Peyer's patch (tissue), 4 donors: ENCODE measurements at regions not wholly inside any gene's neighbourhood (a gene's known extent, or its start where the extent isn't known, plus 50 kb on each side); places are given as distances from the start of the nearest gene placed in this dataset.

Experiments
- DNase-seq, 3 donors: peaks; one replicate each; pipeline ENCODE4 v3.0.0-alpha.2; 2017 to 2019
- H3K27ac ChIP-seq, 4 donors: fragments of 200-600 bp; sonication (generic); one replicate each; pipeline ENCODE4 v1.5.1; 2016 to 2019
- H3K27me3 ChIP-seq, 2 donors: fragments of 200-600 bp; sonication (generic); one replicate each; pipeline ENCODE4 v1.5.1; 2019
- H3K36me3 ChIP-seq, 3 donors: fragments of 200-600 bp; sonication (generic); one replicate each; pipeline ENCODE4 v1.5.1; 2016 to 2019
- H3K4me1 ChIP-seq, 4 donors: fragments of 200-600 bp; sonication (generic); one replicate each; pipeline ENCODE4 v1.5.1; 2016 to 2019
- H3K4me3 ChIP-seq, 4 donors: fragments of 200-600 bp; sonication (generic); 1 replicate in 3 of 4; 2 replicates in 1 of 4; pipeline ENCODE4 v1.5.1; 2016 to 2019; ENCODE audit warnings: mild to moderate bottlenecking in 1 of 4
- H3K9me3 ChIP-seq, 4 donors: fragments of 200-600 bp; sonication (generic); one replicate each; pipeline ENCODE4 v1.5.1; 2016 to 2019; ENCODE audit warnings: mild to moderate bottlenecking in 1 of 4
- CTCF ChIP-seq, 6 experiments: fragments of 450-650 bp in 4 of 6; fragments of 200-600 bp in 2 of 6; sonication (generic) in 1 of 6; IDR thresholded peaks; one replicate each; pipeline ENCODE4 v1.5.1; 2017 to 2019; ENCODE audit warnings: antibody characterized with exemption in 6 of 6, mild to moderate bottlenecking in 3 of 6, moderate library complexity in 1 of 6
- POLR2A ChIP-seq, 2 donors: fragments of 450-650 bp; IDR thresholded peaks; one replicate each; pipeline ENCODE4 v1.5.1; 2017; ENCODE audit warnings: antibody characterized with exemption in 2 of 2, mild to moderate bottlenecking in 2 of 2, moderate library complexity in 2 of 2

GRCh38 chr1:18564676-18565075, 66.0 kb upstream of the PAX7 start:
- Histone ChIP-seq H3K27ac (no peak overlapping the region), H3K4me1 (no peaks in the 10 kb centered on the region), H3K9me3 (no peaks in the 10 kb centered on the region), H3K4me3 (no peak overlapping the region), H3K36me3 (no peaks in the 10 kb centered on the region), H3K27me3 (no peaks in the 10 kb centered on the region)
- TF ChIP-seq CTCF (IDR thresholded peaks at IDR 0.05) (no peak), POLR2A (IDR thresholded peaks at IDR 0.05) (no peak)
- no peak for DNase-seq

GRCh38 chr1:18565321-18565720, 65.3 kb upstream of the PAX7 start:
- H3K4me3 ChIP-seq: no peak overlapping the region
- TF ChIP-seq POLR2A (IDR thresholded peaks at IDR 0.05): no peak
- TF ChIP-seq CTCF (IDR thresholded peaks at IDR 0.05): no peak
- H3K4me1 ChIP-seq: no peaks in the 10 kb centered on the region
- H3K36me3 ChIP-seq: no peaks in the 10 kb centered on the region
- no peak for DNase-seq
- no peak overlapping the region for H3K27ac ChIP-seq
- no peaks in the 10 kb centered on the region for H3K9me3 ChIP-seq
- H3K27me3 ChIP-seq: no peaks in the 10 kb centered on the region

GRCh38 chr1:18568489-18568888, 62.2 kb upstream of the PAX7 start:
- Histone ChIP-seq H3K27ac (no peak overlapping the region), H3K27me3 (no peaks in the 10 kb centered on the region), H3K4me3 (no peak overlapping the region), H3K4me1 (no peaks in the 10 kb centered on the region), H3K9me3 (no peaks in the 10 kb centered on the region), H3K36me3 (no peaks in the 10 kb centered on the region)
- no peak for TF ChIP-seq CTCF (IDR thresholded peaks at IDR 0.05)
- no peak for TF ChIP-seq POLR2A (IDR thresholded peaks at IDR 0.05)
- no peak for DNase-seq

GRCh38 chr1:18569251-18569650, 61.4 kb upstream of the PAX7 start:
- Histone ChIP-seq H3K4me3 (no peak overlapping the region), H3K4me1 (no peaks in the 10 kb centered on the region), H3K9me3 (no peaks in the 10 kb centered on the region), H3K27me3 (no peaks in the 10 kb centered on the region), H3K27ac (no peak overlapping the region), H3K36me3 (no peaks in the 10 kb centered on the region)
- TF ChIP-seq CTCF (IDR thresholded peaks at IDR 0.05): no peak
- no peak for TF ChIP-seq POLR2A (IDR thresholded peaks at IDR 0.05)
- no peak for DNase-seq

- H3K36me3 ChIP-seq: no peaks in the 10 kb centered on the region
- no peak overlapping the region for H3K27ac ChIP-seq
- no peak overlapping the region for H3K4me3 ChIP-seq
- DNase-seq: no peak
- H3K9me3 ChIP-seq: no peaks in the 10 kb centered on the region
- H3K4me1 ChIP-seq: no peaks in the 10 kb centered on the region
- no peak for TF ChIP-seq CTCF (IDR thresholded peaks at IDR 0.05)
- TF ChIP-seq POLR2A (IDR thresholded peaks at IDR 0.05): no peak
- H3K27me3 ChIP-seq: no peaks in the 10 kb centered on the region
Observed at GRCh38 chr1:18569811-18570545, 60.7 kb upstream of the PAX7 start.

- TF ChIP-seq POLR2A (IDR thresholded peaks at IDR 0.05): no peak
- no peak for TF ChIP-seq CTCF (IDR thresholded peaks at IDR 0.05)
- H3K27me3 ChIP-seq: no peaks in the 10 kb centered on the region
- H3K9me3 ChIP-seq: no peaks in the 10 kb centered on the region
- DNase-seq: no peak
- H3K36me3 ChIP-seq: no peaks in the 10 kb centered on the region
- no peak overlapping the region for H3K4me3 ChIP-seq
- no peak overlapping the region for H3K27ac ChIP-seq
- no peaks in the 10 kb centered on the region for H3K4me1 ChIP-seq
Observed at GRCh38 chr1:18571275-18571674, 59.4 kb upstream of the PAX7 start.
